Kidney epithelial cell (primary cell): ENCODE measurements at regions not wholly inside any gene's neighbourhood (a gene's known extent, or its start where the extent isn't known, plus 50 kb on each side); places are given as distances from the start of the nearest gene placed in this dataset.

Experiments used
- DNase-seq: peaks from one replicate; pipeline ENCODE4 v3.0.0-alpha.2; 2010; ENCODE audit warnings: low read depth
- H3K27me3 ChIP-seq: 2 replicates; pipeline ENCODE4 v1.6.0; 2011; ENCODE audit warnings: low read length; ENCODE audit not compliant: control insufficient read depth, insufficient read depth
- H3K36me3 ChIP-seq: 2 replicates; pipeline ENCODE4 v1.5.1; 2011; ENCODE audit warnings: low read length; ENCODE audit not compliant: control insufficient read depth, insufficient read depth
- H3K4me3 ChIP-seq: 2 replicates; pipeline ENCODE4 v1.5.1; 2011; ENCODE audit warnings: low read depth, mild to moderate bottlenecking, control low read depth, low read length
- CTCF ChIP-seq: IDR thresholded peaks from 2 replicates; pipeline ENCODE4 v1.5.1; 2011; ENCODE audit warnings: mild to moderate bottlenecking, moderate library complexity, low read length, control low read depth, inconsistent platforms; ENCODE audit not compliant: insufficient read depth, poor library complexity, severe bottlenecking

- H3K36me3 ChIP-seq = no peaks in the 10 kb centered on the region
- no peak for TF ChIP-seq CTCF
- H3K4me3 ChIP-seq = no peak overlapping the region
- no peaks in the 10 kb centered on the region for H3K27me3 ChIP-seq
- DNase-seq = no peak
Measured at GRCh38 chrX:95974096-95974470, 710.6 kb upstream of the DIAPH2 start.

GRCh38 chrX:95974890-95975289 is 709.8 kb upstream of the DIAPH2 start:
- TF ChIP-seq CTCF = no peak
- Histone ChIP-seq H3K36me3 (no peaks in the 10 kb centered on the region), H3K4me3 (no peak overlapping the region), H3K27me3 (no peaks in the 10 kb centered on the region)
- no peak for DNase-seq

GRCh38 chrX:95995583-95995982 is 689.1 kb upstream of the DIAPH2 start:
- Histone ChIP-seq H3K4me3 (no peak overlapping the region), H3K36me3 (no peaks in the 10 kb centered on the region), H3K27me3 (no peaks in the 10 kb centered on the region)
- no peak for TF ChIP-seq CTCF
- no peak for DNase-seq

- no peaks in the 10 kb centered on the region for H3K27me3 ChIP-seq
- no peaks in the 10 kb centered on the region for H3K36me3 ChIP-seq
- no peak for TF ChIP-seq CTCF
- no peak for DNase-seq
- H3K4me3 ChIP-seq = no peak overlapping the region
Measured at GRCh38 chrX:95996294-95996693, 688.3 kb upstream of the DIAPH2 start.

GRCh38 chrX:96002431-96002830 is 682.2 kb upstream of the DIAPH2 start:
- DNase-seq = no peak
- no peak for TF ChIP-seq CTCF
- Histone ChIP-seq H3K27me3 (no peaks in the 10 kb centered on the region), H3K36me3 (no peaks in the 10 kb centered on the region), H3K4me3 (no peak overlapping the region)

- TF ChIP-seq CTCF = no peak
- Histone ChIP-seq H3K4me3 (no peak overlapping the region), H3K36me3 (no peaks in the 10 kb centered on the region), H3K27me3 (no peaks in the 10 kb centered on the region)
- DNase-seq = peak; percentile 16
Measured at GRCh38 chrX:96004386-96004785, 680.3 kb upstream of the DIAPH2 start.
